ENCODE measurements at regions not wholly inside any gene's neighbourhood (a gene's known extent, or its start where the extent isn't known, plus 50 kb on each side); places are given as distances from the start of the nearest gene placed in this dataset.

DNA sequence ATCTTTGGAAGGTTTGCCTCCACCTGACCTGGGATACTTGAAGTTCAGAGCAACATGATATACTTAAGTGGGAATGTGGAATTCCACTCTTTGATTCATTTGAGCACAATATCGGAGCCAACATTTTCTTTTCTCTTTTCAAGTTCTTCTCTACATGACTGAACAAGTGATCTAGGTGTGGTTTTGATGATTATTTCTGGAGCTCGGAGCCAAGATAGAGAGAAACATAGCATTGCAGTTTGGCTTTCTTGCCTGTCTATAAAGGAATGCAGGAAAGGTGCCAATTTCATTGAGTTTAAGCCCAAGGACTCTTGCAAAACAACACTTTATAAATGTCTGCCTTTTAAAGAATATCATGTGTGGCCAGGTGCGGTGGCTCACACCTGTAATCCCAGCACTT, 124.2 kb upstream of the FAM83B start:
- no peak overlapping the region for H3K4me3 Mint-ChIP-seq
- ATAC-seq (replicated peaks in 1 of 4) (no peak), DNase-seq (no peak)
- ChIA-PET POLR2A (no interaction called here), CTCF (no interaction called here)
- no peaks in the 10 kb centered on the region for H3K27me3 Mint-ChIP-seq
- WGBS (ENCODE audit: insufficient coverage): 100% methylated on average over 1 of the region's 3 CpGs
- H3K36me3 Mint-ChIP-seq: no peaks in the 10 kb centered on the region
- no peaks in the 10 kb centered on the region for H3K4me1 Mint-ChIP-seq
- no peaks in the 10 kb centered on the region for H3K9me3 ChIP-seq
- H3K27me3 ChIP-seq (replicated peaks in 1 of 2; ENCODE audit: control insufficient read depth in 2 of 2, extremely low read depth in 1 of 2, insufficient read depth in 2 of 2, low read length in 1 of 2): no peaks in the 10 kb centered on the region
- no peak overlapping the region for H3K27ac ChIP-seq (ENCODE audit: low read length)
- no peak overlapping the region for H3K27ac Mint-ChIP-seq
- no peaks in the 10 kb centered on the region for H3K4me1 ChIP-seq (ENCODE audit: control insufficient read depth in 1 of 2, extremely low read depth in 1 of 2, insufficient read depth in 2 of 2, low read length in 2 of 2)
- H3K9me3 Mint-ChIP-seq: peaks cover 0 to 6% (median 0%) of the 10 kb centered on the region in 3 donors
- no peak overlapping the region for H3K4me3 ChIP-seq (ENCODE audit: control insufficient read depth in 1 of 2, extremely low read depth in 1 of 2, low read length in 1 of 2)
- no peaks in the 10 kb centered on the region for H3K36me3 ChIP-seq (ENCODE audit: control insufficient read depth in 2 of 2, extremely low read depth in 1 of 2, insufficient read depth in 1 of 2, low read length in 1 of 2)

DNA sequence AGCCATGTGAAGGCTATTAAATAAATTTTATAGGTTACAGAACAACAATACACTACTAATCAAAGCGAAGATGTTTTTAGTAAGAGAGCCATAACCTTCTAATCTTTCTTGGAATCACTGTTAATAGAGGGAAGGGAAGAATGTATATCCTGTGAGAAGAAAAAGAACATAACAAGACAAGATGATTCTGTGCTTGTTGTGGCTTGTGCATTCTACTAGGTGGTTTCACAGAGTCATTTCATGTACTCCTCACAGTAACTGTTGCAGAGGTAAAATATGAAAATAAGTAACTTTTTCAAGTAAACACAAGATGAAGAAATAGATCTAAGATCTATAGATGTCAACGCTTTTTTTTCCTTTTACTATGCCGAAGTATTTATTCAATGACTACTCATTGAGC, 116.9 kb upstream of the FAM83B start:
- ChIA-PET CTCF (no interaction called here), POLR2A (no interaction called here)
- Histone ChIP-seq H3K4me3 (ENCODE audit: control insufficient read depth in 1 of 2, extremely low read depth in 1 of 2, low read length in 1 of 2) (no peak overlapping the region), H3K4me1 (ENCODE audit: control insufficient read depth in 1 of 2, extremely low read depth in 1 of 2, insufficient read depth in 2 of 2, low read length in 2 of 2) (no peaks in the 10 kb centered on the region), H3K9me3 (no peaks in the 10 kb centered on the region), H3K27me3 (replicated peaks in 1 of 2; ENCODE audit: control insufficient read depth in 2 of 2, extremely low read depth in 1 of 2, insufficient read depth in 2 of 2, low read length in 1 of 2) (no peaks in the 10 kb centered on the region), H3K36me3 (ENCODE audit: control insufficient read depth in 2 of 2, extremely low read depth in 1 of 2, insufficient read depth in 1 of 2, low read length in 1 of 2) (no peaks in the 10 kb centered on the region), H3K27ac (ENCODE audit: low read length) (no peak overlapping the region)
- Mint-ChIP-seq H3K9me3 (peaks cover 9 to 17% (median 16%) of the 10 kb centered on the region in 3 donors), H3K27me3 (no peaks in the 10 kb centered on the region), H3K4me1 (no peaks in the 10 kb centered on the region), H3K4me3 (no peak overlapping the region), H3K36me3 (no peaks in the 10 kb centered on the region), H3K27ac (no peak overlapping the region)
- WGBS (ENCODE audit: insufficient coverage): no CpG with 5 or more reads among the region's 3 CpGs
- DNase-seq (no peak), ATAC-seq (replicated peaks in 1 of 4) (no peak)

DNA sequence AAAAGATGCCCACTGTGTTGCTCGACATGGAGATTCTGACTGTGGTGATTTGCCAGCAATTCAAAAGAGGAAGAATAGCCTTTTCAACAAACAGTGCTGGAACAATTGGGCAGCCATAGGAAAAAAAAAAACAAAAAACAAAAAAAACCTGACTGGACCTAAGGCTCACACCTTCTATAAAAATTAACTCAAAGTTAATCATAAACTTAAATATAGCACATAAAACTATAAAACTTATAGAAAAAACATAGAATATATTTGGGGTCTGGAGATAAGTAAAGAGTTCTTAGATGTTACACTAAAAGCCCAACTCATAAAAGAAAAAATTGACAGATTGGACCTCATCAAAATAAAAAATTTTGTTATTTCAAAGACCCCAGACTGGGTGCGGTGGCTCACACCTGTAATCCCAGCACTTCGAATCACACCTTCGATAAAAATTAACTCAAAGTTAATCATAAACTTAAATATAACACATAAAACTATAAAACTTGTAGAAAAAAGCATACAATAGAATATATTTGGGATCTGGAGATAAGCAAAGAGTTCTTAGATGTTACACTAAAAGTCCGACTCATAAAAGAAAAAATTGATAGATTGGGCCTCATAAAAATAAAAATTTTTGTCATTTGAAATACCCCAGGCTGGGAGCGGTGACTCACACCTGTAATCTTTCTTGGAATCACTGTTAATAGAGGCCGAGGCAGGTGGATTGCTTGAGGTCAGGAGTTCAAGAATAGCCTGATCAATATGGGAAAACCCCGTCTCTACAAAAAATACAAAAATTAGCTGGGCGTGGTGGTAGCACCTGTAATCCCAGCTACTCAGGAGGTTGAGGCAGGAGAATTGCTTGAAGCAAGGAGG, 115.6 kb upstream of the FAM83B start:
- Mint-ChIP-seq H3K27me3 (no peaks in the 10 kb centered on the region), H3K4me3 (no peak overlapping the region), H3K4me1 (no peaks in the 10 kb centered on the region), H3K36me3 (no peaks in the 10 kb centered on the region), H3K27ac (no peak overlapping the region), H3K9me3 (peaks cover 19 to 22% (median 21%) of the 10 kb centered on the region in 3 donors)
- no peak for DNase-seq
- no peaks in the 10 kb centered on the region for H3K9me3 ChIP-seq
- no peak for ATAC-seq (replicated peaks in 1 of 4)
- H3K36me3 ChIP-seq (ENCODE audit: control insufficient read depth in 2 of 2, extremely low read depth in 1 of 2, insufficient read depth in 1 of 2, low read length in 1 of 2): no peaks in the 10 kb centered on the region
- ChIA-PET POLR2A (no interaction called here), CTCF (no interaction called here)
- no CpG with 5 or more reads among the region's 9 CpGs for WGBS (ENCODE audit: insufficient coverage)
- H3K27me3 ChIP-seq (replicated peaks in 1 of 2; ENCODE audit: control insufficient read depth in 2 of 2, extremely low read depth in 1 of 2, insufficient read depth in 2 of 2, low read length in 1 of 2): no peaks in the 10 kb centered on the region
- no peak overlapping the region for H3K4me3 ChIP-seq (ENCODE audit: control insufficient read depth in 1 of 2, extremely low read depth in 1 of 2, low read length in 1 of 2)
- no peaks in the 10 kb centered on the region for H3K4me1 ChIP-seq (ENCODE audit: control insufficient read depth in 1 of 2, extremely low read depth in 1 of 2, insufficient read depth in 2 of 2, low read length in 2 of 2)
- no peak overlapping the region for H3K27ac ChIP-seq (ENCODE audit: low read length)

DNA sequence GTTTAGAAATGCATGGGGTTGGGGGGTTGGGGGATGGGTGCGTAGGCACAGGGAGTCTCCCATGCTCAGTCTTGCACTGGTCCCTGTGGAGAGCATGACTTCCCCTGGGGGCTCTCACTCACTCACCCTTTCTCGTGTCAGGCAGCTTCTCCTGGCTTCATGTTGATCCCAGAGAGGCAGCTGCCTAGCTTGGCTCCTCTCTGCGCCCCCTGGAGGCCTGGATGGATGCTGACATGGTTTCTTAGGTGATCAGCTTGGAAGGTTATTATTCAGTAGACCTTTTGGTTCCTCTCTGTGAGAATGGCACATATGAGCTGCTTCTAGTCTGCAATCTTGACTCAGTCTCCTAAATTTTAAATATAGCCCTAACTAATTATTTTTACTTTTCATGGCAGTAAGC, 109.3 kb upstream of the FAM83B start:
- Histone ChIP-seq H3K27ac (ENCODE audit: low read length) (no peak overlapping the region), H3K4me1 (ENCODE audit: control insufficient read depth in 1 of 2, extremely low read depth in 1 of 2, insufficient read depth in 2 of 2, low read length in 2 of 2) (no peaks in the 10 kb centered on the region), H3K27me3 (replicated peaks in 1 of 2; ENCODE audit: control insufficient read depth in 2 of 2, extremely low read depth in 1 of 2, insufficient read depth in 2 of 2, low read length in 1 of 2) (no peaks in the 10 kb centered on the region), H3K9me3 (no peaks in the 10 kb centered on the region), H3K4me3 (ENCODE audit: control insufficient read depth in 1 of 2, extremely low read depth in 1 of 2, low read length in 1 of 2) (no peak overlapping the region), H3K36me3 (ENCODE audit: control insufficient read depth in 2 of 2, extremely low read depth in 1 of 2, insufficient read depth in 1 of 2, low read length in 1 of 2) (no peaks in the 10 kb centered on the region)
- Mint-ChIP-seq H3K4me1 (no peaks in the 10 kb centered on the region), H3K36me3 (no peaks in the 10 kb centered on the region), H3K9me3 (peaks cover 13 to 19% (median 18%) of the 10 kb centered on the region in 3 donors), H3K27me3 (no peaks in the 10 kb centered on the region), H3K27ac (no peak overlapping the region), H3K4me3 (no peak overlapping the region)
- no CpG with 5 or more reads among the region's 3 CpGs for WGBS (ENCODE audit: insufficient coverage)
- ATAC-seq (replicated peaks in 1 of 4): no peak
- DNase-seq: no peak
- ChIA-PET POLR2A (no interaction called here), CTCF (no interaction called here)

DNA sequence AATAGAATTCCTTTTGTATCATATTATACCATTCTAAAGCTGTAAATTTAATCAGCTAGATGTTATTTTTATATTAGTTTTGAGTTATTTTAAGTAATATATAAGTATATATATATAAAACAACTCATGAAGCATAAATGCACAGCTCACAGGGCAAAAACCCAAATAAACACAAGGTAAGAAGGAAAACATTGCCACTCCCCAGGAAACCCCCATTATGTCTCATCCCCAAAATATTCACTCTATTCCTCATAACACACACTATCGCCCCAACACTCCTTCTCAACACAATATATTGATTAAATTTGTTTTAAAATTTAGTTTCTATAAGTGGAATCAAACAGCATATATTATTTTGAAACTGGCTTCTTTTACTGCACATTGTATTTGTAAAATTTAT, 98.6 kb upstream of the FAM83B start:
- H3K27me3 Mint-ChIP-seq: no peaks in the 10 kb centered on the region
- Histone ChIP-seq H3K36me3 (ENCODE audit: control insufficient read depth in 2 of 2, extremely low read depth in 1 of 2, insufficient read depth in 1 of 2, low read length in 1 of 2) (no peaks in the 10 kb centered on the region), H3K27ac (ENCODE audit: low read length) (no peak overlapping the region), H3K27me3 (replicated peaks in 1 of 2; ENCODE audit: control insufficient read depth in 2 of 2, extremely low read depth in 1 of 2, insufficient read depth in 2 of 2, low read length in 1 of 2) (no peaks in the 10 kb centered on the region), H3K9me3 (no peaks in the 10 kb centered on the region), H3K4me3 (ENCODE audit: control insufficient read depth in 1 of 2, extremely low read depth in 1 of 2, low read length in 1 of 2) (no peak overlapping the region), H3K4me1 (ENCODE audit: control insufficient read depth in 1 of 2, extremely low read depth in 1 of 2, insufficient read depth in 2 of 2, low read length in 2 of 2) (no peaks in the 10 kb centered on the region)
- POLR2A ChIA-PET: no interaction called here
- H3K4me1 Mint-ChIP-seq: no peaks in the 10 kb centered on the region
- DNase-seq (no peak), ATAC-seq (replicated peaks in 1 of 4) (no peak)
- no CpG with 5 or more reads among the region's 1 CpG for WGBS (ENCODE audit: insufficient coverage)
- CTCF ChIA-PET: no interaction called here
- H3K36me3 Mint-ChIP-seq: no peaks in the 10 kb centered on the region
- no peak overlapping the region for H3K27ac Mint-ChIP-seq
- no peak overlapping the region for H3K4me3 Mint-ChIP-seq
- H3K9me3 Mint-ChIP-seq: peaks cover 13 to 32% (median 19%) of the 10 kb centered on the region in 3 donors

DNA sequence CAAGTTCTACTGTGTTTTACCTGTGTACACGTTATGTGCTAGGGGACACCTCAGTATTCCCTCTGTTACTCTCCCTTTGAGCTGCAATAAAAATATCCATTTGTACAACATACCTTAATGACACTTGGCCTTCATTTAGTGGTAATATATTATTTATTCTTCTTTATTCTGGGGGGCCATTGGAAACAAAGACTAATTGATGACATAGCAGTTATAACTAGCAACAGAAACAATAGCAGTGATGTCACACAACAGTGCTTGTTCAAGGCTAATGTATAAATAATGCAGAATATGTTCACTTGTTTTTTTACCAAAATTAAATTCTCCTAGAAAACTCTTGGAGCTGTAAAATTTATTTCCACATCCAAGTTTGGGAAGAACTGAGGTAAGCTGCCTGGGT, 92.2 kb upstream of the FAM83B start:
- H3K4me1 Mint-ChIP-seq: no peaks in the 10 kb centered on the region
- DNase-seq (no peak), ATAC-seq (replicated peaks in 1 of 4) (no peak)
- no peaks in the 10 kb centered on the region for H3K27me3 ChIP-seq (replicated peaks in 1 of 2; ENCODE audit: control insufficient read depth in 2 of 2, extremely low read depth in 1 of 2, insufficient read depth in 2 of 2, low read length in 1 of 2)
- no peaks in the 10 kb centered on the region for H3K9me3 ChIP-seq
- no peaks in the 10 kb centered on the region for H3K36me3 ChIP-seq (ENCODE audit: control insufficient read depth in 2 of 2, extremely low read depth in 1 of 2, insufficient read depth in 1 of 2, low read length in 1 of 2)
- H3K27ac Mint-ChIP-seq: no peak overlapping the region
- CTCF ChIA-PET: no interaction called here
- peaks cover 0 to 7% (median 6%) of the 10 kb centered on the region in 3 donors for H3K9me3 Mint-ChIP-seq
- no peak overlapping the region for H3K27ac ChIP-seq (ENCODE audit: low read length)
- H3K27me3 Mint-ChIP-seq: no peaks in the 10 kb centered on the region
- no peak overlapping the region for H3K4me3 ChIP-seq (ENCODE audit: control insufficient read depth in 1 of 2, extremely low read depth in 1 of 2, low read length in 1 of 2)
- no CpG with 5 or more reads among the region's 1 CpG for WGBS (ENCODE audit: insufficient coverage)
- H3K4me1 ChIP-seq (ENCODE audit: control insufficient read depth in 1 of 2, extremely low read depth in 1 of 2, insufficient read depth in 2 of 2, low read length in 2 of 2): no peaks in the 10 kb centered on the region
- H3K4me3 Mint-ChIP-seq: no peak overlapping the region
- no peaks in the 10 kb centered on the region for H3K36me3 Mint-ChIP-seq
- POLR2A ChIA-PET: no interaction called here

DNA sequence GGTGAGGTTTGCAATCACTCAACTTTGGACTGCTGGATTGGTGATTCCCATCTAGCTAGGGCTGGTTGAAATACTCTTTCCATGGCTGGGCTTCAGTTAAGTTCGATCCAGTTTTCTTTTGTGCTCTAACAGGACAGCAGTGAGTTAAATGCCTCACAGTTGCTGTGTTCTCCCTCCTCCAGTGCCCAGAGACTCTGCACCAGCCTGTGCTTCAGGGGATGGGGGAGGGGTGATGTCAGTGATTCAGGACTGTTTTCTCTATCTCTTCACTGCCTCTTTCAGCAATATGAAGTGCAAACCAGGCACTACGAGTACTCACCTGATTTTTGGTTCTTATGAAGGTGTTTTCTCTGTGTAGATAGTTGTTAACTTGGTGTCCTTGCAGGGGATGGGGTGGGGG, 88.2 kb upstream of the FAM83B start:
- no peak overlapping the region for H3K27ac Mint-ChIP-seq
- H3K27me3 Mint-ChIP-seq: no peaks in the 10 kb centered on the region
- ATAC-seq (replicated peaks in 1 of 4) (no peak), DNase-seq (no peak)
- ChIA-PET CTCF (no interaction called here), POLR2A (no interaction called here)
- H3K4me1 Mint-ChIP-seq: no peaks in the 10 kb centered on the region
- no peaks in the 10 kb centered on the region for H3K4me1 ChIP-seq (ENCODE audit: control insufficient read depth in 1 of 2, extremely low read depth in 1 of 2, insufficient read depth in 2 of 2, low read length in 2 of 2)
- H3K9me3 ChIP-seq: no peaks in the 10 kb centered on the region
- H3K9me3 Mint-ChIP-seq: peaks cover 0 to 9% (median 6%) of the 10 kb centered on the region in 3 donors
- no peaks in the 10 kb centered on the region for H3K36me3 Mint-ChIP-seq
- no peak overlapping the region for H3K27ac ChIP-seq (ENCODE audit: low read length)
- no CpG with 5 or more reads among the region's 2 CpGs for WGBS (ENCODE audit: insufficient coverage)
- no peaks in the 10 kb centered on the region for H3K27me3 ChIP-seq (replicated peaks in 1 of 2; ENCODE audit: control insufficient read depth in 2 of 2, extremely low read depth in 1 of 2, insufficient read depth in 2 of 2, low read length in 1 of 2)
- no peak overlapping the region for H3K4me3 Mint-ChIP-seq
- no peak overlapping the region for H3K4me3 ChIP-seq (ENCODE audit: control insufficient read depth in 1 of 2, extremely low read depth in 1 of 2, low read length in 1 of 2)
- no peaks in the 10 kb centered on the region for H3K36me3 ChIP-seq (ENCODE audit: control insufficient read depth in 2 of 2, extremely low read depth in 1 of 2, insufficient read depth in 1 of 2, low read length in 1 of 2)

Measured in T-cell (primary cell).